Stomach (tissue), 8 donors: ENCODE measurements at regions not wholly inside any gene's neighbourhood (a gene's known extent, or its start where the extent isn't known, plus 50 kb on each side); places are given as distances from the start of the nearest gene placed in this dataset.

ENCODE experiments used
- DNase-seq, 2 donors: peaks; one replicate each; pipeline versions ENCODE4 v3.0.0 to v3.0.0-alpha.2; 2013 to 2019
- H3K27ac ChIP-seq, 5 donors: fragments of 200-600 bp in 4 of 5; sonication (generic) in 4 of 5; one replicate each; pipeline ENCODE4 v1.5.1; 2013 to 2019; ENCODE audit warnings: mild to moderate bottlenecking in 1 of 5, moderate library complexity in 1 of 5
- H3K27me3 ChIP-seq, 3 donors: fragments of 200-600 bp; sonication (generic); one replicate each; pipeline ENCODE4 v1.5.1; 2017 to 2019; ENCODE audit warnings: mixed run types in 1 of 3
- H3K36me3 ChIP-seq, 4 donors: fragments of 200-600 bp; sonication (generic); 1 replicate in 3 of 4; 2 replicates in 1 of 4; pipeline ENCODE4 v1.5.1; 2016 to 2019
- H3K4me1 ChIP-seq, 4 donors: fragments of 200-600 bp; sonication (generic); one replicate each; pipeline ENCODE4 v1.5.1; 2016 to 2019
- H3K4me3 ChIP-seq, 4 donors: fragments of 200-600 bp; sonication (generic) in 3 of 4; one replicate each; pipeline ENCODE4 v1.5.1; 2016 to 2019; ENCODE audit warnings: mild to moderate bottlenecking in 1 of 4
- H3K9me3 ChIP-seq, 4 donors: fragments of 200-600 bp; sonication (generic); one replicate each; pipeline ENCODE4 v1.5.1; 2016 to 2019
- EP300 ChIP-seq: sonication (generic); formaldehyde crosslinking; IDR thresholded peaks from one replicate; pipeline ENCODE4 v1.6.1; 2017; ENCODE audit warnings: antibody characterized with exemption
- POLR2A ChIP-seq, 4 donors: fragments of 450-650 bp; IDR thresholded peaks; one replicate each; pipeline ENCODE4 v1.6.1; 2016; ENCODE audit warnings: antibody characterized with exemption in 4 of 4, control low read depth in 2 of 4, mild to moderate bottlenecking in 1 of 4, moderate library complexity in 1 of 4
- POLR2AphosphoS5 ChIP-seq, 3 donors: sonication (generic); formaldehyde crosslinking; IDR thresholded peaks; one replicate each; pipeline ENCODE4 v1.6.1; 2016; ENCODE audit warnings: antibody characterized with exemption in 3 of 3
- WGBS, 5 donors: extraction: QIAGEN DNeasy Blood & Tissue Kit in 3 of 5; methylation state at CpG; one replicate each; pipeline versions ENCODE4 v1.1.5 to v1.1.7; 2013 to 2018; 5-methylcytosine and 5-hydroxymethylcytosine counted together
- intact Hi-C: fragments of 100-400 bp; cut with DNase I; formaldehyde crosslinking; loops from one replicate; pipeline ENCODE4 v1.15.1; 2023; ENCODE audit warnings: low total_unique reads
- TF ChIP-seq, protein P1 (sequence below), 7 experiments: fragments of 450-650 bp in 4 of 7; fragments of 200-600 bp in 3 of 7; sonication (generic) in 3 of 7; IDR thresholded peaks; one replicate each; pipeline ENCODE4 v1.5.1; 2016 to 2019; ENCODE audit warnings: antibody characterized with exemption in 7 of 7, control low read depth in 2 of 7, mild to moderate bottlenecking in 1 of 7
- donor health status: healthy with polysubstance abuse.
- donor health status: Bipolar disorder and iron deficiency.
- donor health status: healthy.

- no peak for TF ChIP-seq POLR2A (IDR thresholded peaks at IDR 0.05)
- TF ChIP-seq, protein P1, sequence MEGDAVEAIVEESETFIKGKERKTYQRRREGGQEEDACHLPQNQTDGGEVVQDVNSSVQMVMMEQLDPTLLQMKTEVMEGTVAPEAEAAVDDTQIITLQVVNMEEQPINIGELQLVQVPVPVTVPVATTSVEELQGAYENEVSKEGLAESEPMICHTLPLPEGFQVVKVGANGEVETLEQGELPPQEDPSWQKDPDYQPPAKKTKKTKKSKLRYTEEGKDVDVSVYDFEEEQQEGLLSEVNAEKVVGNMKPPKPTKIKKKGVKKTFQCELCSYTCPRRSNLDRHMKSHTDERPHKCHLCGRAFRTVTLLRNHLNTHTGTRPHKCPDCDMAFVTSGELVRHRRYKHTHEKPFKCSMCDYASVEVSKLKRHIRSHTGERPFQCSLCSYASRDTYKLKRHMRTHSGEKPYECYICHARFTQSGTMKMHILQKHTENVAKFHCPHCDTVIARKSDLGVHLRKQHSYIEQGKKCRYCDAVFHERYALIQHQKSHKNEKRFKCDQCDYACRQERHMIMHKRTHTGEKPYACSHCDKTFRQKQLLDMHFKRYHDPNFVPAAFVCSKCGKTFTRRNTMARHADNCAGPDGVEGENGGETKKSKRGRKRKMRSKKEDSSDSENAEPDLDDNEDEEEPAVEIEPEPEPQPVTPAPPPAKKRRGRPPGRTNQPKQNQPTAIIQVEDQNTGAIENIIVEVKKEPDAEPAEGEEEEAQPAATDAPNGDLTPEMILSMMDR (IDR thresholded peaks at IDR 0.05): no peak
- no peak for TF ChIP-seq EP300
- no peak for TF ChIP-seq POLR2AphosphoS5 (IDR thresholded peaks at IDR 0.05)
- WGBS, 5 donors: 74 to 83% (median 79%) methylated on average over 3 of the region's 3 CpGs
- Histone ChIP-seq H3K36me3 (no peaks in the 10 kb centered on the region), H3K27me3 (no peaks in the 10 kb centered on the region), H3K4me3 (no peak overlapping the region), H3K9me3 (no peaks in the 10 kb centered on the region), H3K4me1 (no peaks in the 10 kb centered on the region), H3K27ac (no peak overlapping the region)
- intact Hi-C loops: no loop called here
- no peak for DNase-seq
Observed at GRCh38 chr3:144556392-144556791, 584.8 kb downstream of the DIPK2A start.

DNA sequence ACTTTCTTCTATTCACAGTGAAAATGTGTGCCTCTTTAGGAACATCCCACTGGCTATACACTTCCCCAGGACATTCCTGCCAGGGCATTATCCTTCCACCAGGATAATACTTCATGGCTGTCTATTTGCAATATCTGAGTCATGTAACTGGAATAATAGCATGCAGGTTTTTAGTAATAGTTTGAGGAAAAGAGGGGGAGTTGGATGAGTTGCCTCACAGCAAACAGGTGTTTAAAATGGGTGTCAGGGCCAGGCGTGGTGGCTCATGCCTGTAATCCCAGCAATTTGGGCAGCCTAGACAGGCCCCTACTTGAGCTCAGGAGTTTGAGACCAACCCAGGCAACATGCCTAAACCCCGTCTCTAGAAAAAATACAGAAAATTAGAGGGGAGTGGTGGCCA is 585.9 kb downstream of the DIPK2A start:
- Histone ChIP-seq H3K27ac (no peak overlapping the region), H3K27me3 (no peaks in the 10 kb centered on the region), H3K4me3 (no peak overlapping the region), H3K4me1 (no peaks in the 10 kb centered on the region), H3K9me3 (no peaks in the 10 kb centered on the region), H3K36me3 (no peaks in the 10 kb centered on the region)
- intact Hi-C loops: no loop called here
- 79 to 95% (median 89%) methylated on average over 2 of the region's 2 CpGs for WGBS, 5 donors
- no peak for TF ChIP-seq POLR2A (IDR thresholded peaks at IDR 0.05)
- no peak for DNase-seq

DNA sequence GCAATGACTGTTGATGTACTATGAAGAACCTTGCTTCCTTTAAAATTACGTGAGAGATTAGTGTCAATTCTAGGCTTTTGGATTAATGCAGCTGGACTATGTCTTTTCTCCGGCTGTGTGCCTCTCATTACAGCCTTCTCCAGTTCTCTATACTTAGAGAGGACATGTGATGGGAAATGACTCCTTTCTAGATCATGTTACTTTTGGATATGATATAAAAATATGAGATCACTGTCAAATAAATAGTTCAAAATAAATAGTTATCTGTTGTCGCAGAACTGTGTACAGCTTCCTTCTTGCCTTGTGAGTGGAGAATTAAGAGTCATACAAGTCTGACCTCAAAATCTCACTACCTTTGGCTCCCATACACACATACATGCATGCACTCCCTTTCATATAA is 592.4 kb downstream of the DIPK2A start:
- H3K27ac ChIP-seq: no peak overlapping the region
- H3K4me1 ChIP-seq: no peaks in the 10 kb centered on the region
- no peak for TF ChIP-seq EP300
- TF ChIP-seq, protein P1 (IDR thresholded peaks at IDR 0.05): no peak
- no peak for TF ChIP-seq POLR2A (IDR thresholded peaks at IDR 0.05)
- TF ChIP-seq POLR2AphosphoS5 (IDR thresholded peaks at IDR 0.05): no peak
- intact Hi-C loops: no loop called here
- no peaks in the 10 kb centered on the region for H3K36me3 ChIP-seq
- WGBS, 5 donors: 81 to 88% (median 84%) methylated on average over 3 of the region's 3 CpGs
- no peaks in the 10 kb centered on the region for H3K27me3 ChIP-seq
- H3K4me3 ChIP-seq: no peak overlapping the region
- no peaks in the 10 kb centered on the region for H3K9me3 ChIP-seq
- no peak for DNase-seq

DNA sequence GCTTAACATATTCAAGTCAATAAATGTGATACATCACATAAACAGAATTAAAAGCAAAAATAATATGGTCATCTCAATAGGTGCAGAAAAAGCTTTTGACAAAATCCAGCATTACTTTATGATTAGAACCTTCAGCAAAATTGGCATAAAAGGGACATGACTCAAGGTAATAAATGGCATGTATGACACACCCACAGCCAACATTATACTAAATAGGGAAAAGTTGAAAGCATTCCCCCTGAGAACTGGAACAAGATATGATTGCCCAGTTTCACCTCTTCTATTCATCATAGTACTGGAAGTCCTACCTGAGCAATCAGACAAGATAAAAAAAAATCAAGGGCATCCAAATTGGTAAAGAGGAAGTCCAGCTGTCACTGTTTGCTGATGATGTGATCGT is 594.7 kb downstream of the DIPK2A start:
- TF ChIP-seq, protein P1 (IDR thresholded peaks at IDR 0.05): no peak
- TF ChIP-seq POLR2A (IDR thresholded peaks at IDR 0.05) (no peak), EP300 (no peak), POLR2AphosphoS5 (IDR thresholded peaks at IDR 0.05) (no peak)
- intact Hi-C loops: no loop called here
- Histone ChIP-seq H3K27me3 (no peaks in the 10 kb centered on the region), H3K4me3 (no peak overlapping the region), H3K9me3 (no peaks in the 10 kb centered on the region), H3K27ac (no peak overlapping the region), H3K36me3 (no peaks in the 10 kb centered on the region), H3K4me1 (no peaks in the 10 kb centered on the region)
- DNase-seq: no peak
- WGBS, 5 donors: 89 to 100% (median 98%) methylated on average over 1 of the region's 1 CpG

DNA sequence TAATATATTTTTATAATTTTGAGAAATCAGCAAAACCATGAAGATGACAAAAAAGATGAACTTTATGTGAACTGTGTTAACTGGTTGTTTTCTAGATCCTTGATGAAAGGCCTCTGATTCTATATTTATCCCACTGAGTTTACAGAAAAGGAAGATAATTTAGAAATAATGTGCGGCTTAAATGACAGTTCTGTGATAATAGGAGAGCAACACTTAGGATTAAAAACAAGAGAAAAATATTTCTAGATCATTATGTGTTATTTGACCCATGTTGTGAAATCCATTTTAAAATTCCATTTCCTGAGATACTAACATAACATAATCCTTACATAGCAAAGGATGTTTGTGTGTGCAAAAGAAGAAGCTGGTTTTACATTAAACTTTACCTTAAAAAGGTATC is 598.0 kb downstream of the DIPK2A start:
- WGBS, 5 donors: 83 to 91% (median 87%) methylated on average over 1 of the region's 1 CpG
- Histone ChIP-seq H3K36me3 (no peaks in the 10 kb centered on the region), H3K4me3 (no peak overlapping the region), H3K27me3 (no peaks in the 10 kb centered on the region), H3K9me3 (no peaks in the 10 kb centered on the region), H3K4me1 (no peaks in the 10 kb centered on the region), H3K27ac (no peak overlapping the region)
- TF ChIP-seq, protein P1 (IDR thresholded peaks at IDR 0.05): no peak
- no peak for TF ChIP-seq POLR2A (IDR thresholded peaks at IDR 0.05)
- TF ChIP-seq POLR2AphosphoS5 (IDR thresholded peaks at IDR 0.05): no peak
- TF ChIP-seq EP300: no peak
- DNase-seq: no peak
- intact Hi-C loops: no loop called here
